H1 (cell line): ENCODE measurements at regions not wholly inside any gene's neighbourhood (a gene's known extent, or its start where the extent isn't known, plus 50 kb on each side); places are given as distances from the start of the nearest gene placed in this dataset.

ENCODE experiments used
- TF ChIP-seq, protein P1 (sequence below): fragments of 300-600 bp; sonication (generic); IDR thresholded peaks from 2 replicates; pipeline ENCODE4 v1.7.1; 2012; ENCODE audit warnings: low read length, moderate library complexity, mild to moderate bottlenecking, inconsistent platforms; ENCODE audit not compliant: insufficient replicate concordance

DNA sequence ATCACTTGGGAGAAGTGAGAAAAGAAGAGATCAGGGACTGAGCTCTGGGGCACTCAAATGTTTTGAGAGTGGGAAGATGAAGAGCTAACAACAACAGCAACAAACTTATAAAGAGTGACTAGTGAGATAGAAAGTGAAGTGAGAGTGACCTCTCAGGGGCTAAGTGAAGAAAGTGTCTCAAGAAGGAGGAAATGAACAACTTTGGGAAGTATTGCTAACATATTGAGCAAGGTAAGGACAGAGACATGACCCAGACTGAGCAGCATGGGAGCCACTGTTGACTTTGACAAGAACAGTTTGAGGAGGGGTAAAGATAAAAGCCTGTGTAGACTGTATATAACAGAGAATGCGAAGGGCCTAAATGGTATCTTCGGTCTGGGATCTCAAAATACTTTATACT lies 155.1 kb upstream of the BTG1 start (continued):
- TF ChIP-seq, protein P1, sequence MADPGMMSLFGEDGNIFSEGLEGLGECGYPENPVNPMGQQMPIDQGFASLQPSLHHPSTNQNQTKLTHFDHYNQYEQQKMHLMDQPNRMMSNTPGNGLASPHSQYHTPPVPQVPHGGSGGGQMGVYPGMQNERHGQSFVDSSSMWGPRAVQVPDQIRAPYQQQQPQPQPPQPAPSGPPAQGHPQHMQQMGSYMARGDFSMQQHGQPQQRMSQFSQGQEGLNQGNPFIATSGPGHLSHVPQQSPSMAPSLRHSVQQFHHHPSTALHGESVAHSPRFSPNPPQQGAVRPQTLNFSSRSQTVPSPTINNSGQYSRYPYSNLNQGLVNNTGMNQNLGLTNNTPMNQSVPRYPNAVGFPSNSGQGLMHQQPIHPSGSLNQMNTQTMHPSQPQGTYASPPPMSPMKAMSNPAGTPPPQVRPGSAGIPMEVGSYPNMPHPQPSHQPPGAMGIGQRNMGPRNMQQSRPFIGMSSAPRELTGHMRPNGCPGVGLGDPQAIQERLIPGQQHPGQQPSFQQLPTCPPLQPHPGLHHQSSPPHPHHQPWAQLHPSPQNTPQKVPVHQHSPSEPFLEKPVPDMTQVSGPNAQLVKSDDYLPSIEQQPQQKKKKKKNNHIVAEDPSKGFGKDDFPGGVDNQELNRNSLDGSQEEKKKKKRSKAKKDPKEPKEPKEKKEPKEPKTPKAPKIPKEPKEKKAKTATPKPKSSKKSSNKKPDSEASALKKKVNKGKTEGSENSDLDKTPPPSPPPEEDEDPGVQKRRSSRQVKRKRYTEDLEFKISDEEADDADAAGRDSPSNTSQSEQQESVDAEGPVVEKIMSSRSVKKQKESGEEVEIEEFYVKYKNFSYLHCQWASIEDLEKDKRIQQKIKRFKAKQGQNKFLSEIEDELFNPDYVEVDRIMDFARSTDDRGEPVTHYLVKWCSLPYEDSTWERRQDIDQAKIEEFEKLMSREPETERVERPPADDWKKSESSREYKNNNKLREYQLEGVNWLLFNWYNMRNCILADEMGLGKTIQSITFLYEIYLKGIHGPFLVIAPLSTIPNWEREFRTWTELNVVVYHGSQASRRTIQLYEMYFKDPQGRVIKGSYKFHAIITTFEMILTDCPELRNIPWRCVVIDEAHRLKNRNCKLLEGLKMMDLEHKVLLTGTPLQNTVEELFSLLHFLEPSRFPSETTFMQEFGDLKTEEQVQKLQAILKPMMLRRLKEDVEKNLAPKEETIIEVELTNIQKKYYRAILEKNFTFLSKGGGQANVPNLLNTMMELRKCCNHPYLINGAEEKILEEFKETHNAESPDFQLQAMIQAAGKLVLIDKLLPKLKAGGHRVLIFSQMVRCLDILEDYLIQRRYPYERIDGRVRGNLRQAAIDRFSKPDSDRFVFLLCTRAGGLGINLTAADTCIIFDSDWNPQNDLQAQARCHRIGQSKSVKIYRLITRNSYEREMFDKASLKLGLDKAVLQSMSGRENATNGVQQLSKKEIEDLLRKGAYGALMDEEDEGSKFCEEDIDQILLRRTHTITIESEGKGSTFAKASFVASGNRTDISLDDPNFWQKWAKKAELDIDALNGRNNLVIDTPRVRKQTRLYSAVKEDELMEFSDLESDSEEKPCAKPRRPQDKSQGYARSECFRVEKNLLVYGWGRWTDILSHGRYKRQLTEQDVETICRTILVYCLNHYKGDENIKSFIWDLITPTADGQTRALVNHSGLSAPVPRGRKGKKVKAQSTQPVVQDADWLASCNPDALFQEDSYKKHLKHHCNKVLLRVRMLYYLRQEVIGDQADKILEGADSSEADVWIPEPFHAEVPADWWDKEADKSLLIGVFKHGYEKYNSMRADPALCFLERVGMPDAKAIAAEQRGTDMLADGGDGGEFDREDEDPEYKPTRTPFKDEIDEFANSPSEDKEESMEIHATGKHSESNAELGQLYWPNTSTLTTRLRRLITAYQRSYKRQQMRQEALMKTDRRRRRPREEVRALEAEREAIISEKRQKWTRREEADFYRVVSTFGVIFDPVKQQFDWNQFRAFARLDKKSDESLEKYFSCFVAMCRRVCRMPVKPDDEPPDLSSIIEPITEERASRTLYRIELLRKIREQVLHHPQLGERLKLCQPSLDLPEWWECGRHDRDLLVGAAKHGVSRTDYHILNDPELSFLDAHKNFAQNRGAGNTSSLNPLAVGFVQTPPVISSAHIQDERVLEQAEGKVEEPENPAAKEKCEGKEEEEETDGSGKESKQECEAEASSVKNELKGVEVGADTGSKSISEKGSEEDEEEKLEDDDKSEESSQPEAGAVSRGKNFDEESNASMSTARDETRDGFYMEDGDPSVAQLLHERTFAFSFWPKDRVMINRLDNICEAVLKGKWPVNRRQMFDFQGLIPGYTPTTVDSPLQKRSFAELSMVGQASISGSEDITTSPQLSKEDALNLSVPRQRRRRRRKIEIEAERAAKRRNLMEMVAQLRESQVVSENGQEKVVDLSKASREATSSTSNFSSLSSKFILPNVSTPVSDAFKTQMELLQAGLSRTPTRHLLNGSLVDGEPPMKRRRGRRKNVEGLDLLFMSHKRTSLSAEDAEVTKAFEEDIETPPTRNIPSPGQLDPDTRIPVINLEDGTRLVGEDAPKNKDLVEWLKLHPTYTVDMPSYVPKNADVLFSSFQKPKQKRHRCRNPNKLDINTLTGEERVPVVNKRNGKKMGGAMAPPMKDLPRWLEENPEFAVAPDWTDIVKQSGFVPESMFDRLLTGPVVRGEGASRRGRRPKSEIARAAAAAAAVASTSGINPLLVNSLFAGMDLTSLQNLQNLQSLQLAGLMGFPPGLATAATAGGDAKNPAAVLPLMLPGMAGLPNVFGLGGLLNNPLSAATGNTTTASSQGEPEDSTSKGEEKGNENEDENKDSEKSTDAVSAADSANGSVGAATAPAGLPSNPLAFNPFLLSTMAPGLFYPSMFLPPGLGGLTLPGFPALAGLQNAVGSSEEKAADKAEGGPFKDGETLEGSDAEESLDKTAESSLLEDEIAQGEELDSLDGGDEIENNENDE = no peak
